ENCODE measurements at regions not wholly inside any gene's neighbourhood (a gene's known extent, or its start where the extent isn't known, plus 50 kb on each side); places are given as distances from the start of the nearest gene placed in this dataset.
"Not testable (repeated sequence)": the region's sequence is repeated elsewhere in the genome, so short reads cannot be mapped to it uniquely, and the experiment has no call there.

DNA sequence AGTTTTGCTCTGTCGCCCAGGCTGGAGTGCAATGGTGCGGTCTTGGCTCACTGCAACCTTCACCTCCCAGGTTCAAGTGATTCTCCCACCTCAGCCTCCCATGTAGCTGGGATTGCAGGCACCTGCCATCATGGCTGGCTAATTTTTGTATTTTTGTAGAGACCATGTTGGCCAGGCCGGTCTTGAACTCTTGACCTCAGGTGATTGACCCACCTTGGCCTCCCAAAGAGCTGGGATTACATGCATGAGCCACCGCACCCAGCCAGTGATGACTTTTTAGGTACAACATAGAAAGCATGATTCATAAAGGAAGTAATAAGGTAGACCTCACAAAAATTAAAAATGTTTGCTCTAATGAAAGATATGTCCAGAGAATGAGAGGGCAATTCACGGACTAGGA, 1119.1 kb downstream of the SUCLG1 start:
- TF ChIP-seq, protein P1, sequence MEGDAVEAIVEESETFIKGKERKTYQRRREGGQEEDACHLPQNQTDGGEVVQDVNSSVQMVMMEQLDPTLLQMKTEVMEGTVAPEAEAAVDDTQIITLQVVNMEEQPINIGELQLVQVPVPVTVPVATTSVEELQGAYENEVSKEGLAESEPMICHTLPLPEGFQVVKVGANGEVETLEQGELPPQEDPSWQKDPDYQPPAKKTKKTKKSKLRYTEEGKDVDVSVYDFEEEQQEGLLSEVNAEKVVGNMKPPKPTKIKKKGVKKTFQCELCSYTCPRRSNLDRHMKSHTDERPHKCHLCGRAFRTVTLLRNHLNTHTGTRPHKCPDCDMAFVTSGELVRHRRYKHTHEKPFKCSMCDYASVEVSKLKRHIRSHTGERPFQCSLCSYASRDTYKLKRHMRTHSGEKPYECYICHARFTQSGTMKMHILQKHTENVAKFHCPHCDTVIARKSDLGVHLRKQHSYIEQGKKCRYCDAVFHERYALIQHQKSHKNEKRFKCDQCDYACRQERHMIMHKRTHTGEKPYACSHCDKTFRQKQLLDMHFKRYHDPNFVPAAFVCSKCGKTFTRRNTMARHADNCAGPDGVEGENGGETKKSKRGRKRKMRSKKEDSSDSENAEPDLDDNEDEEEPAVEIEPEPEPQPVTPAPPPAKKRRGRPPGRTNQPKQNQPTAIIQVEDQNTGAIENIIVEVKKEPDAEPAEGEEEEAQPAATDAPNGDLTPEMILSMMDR (IDR thresholded peaks at IDR 0.05), result not testable (repeated sequence)
- not testable (repeated sequence) for TF ChIP-seq POLR2A (IDR thresholded peaks at IDR 0.05)

Measured in testis (tissue), 2 donors.